ENCODE measurements at regions not wholly inside any gene's neighbourhood (a gene's known extent, or its start where the extent isn't known, plus 50 kb on each side); places are given as distances from the start of the nearest gene placed in this dataset.

GRCh38 chr3:14305324-14305723 is 97.1 kb upstream of the SLC6A6 start:
- H4K20me1 ChIP-seq (ENCODE audit: insufficient read depth, low read length) = no peaks in the 10 kb centered on the region
- H3K9ac ChIP-seq (ENCODE audit: low read depth, low read length) = no peak overlapping the region
- no peak overlapping the region for H2AFZ ChIP-seq (ENCODE audit: low read depth, low read length)
- no peaks in the 10 kb centered on the region for H3K79me2 ChIP-seq (ENCODE audit: insufficient read depth, low read length)
- H3K9me3 ChIP-seq (ENCODE audit: insufficient read depth, low read length, severe bottlenecking) = no peaks in the 10 kb centered on the region
- H3K4me1 ChIP-seq (ENCODE audit: insufficient read depth, low read length) = no peaks in the 10 kb centered on the region
- DNase-seq = no peak
- H3K36me3 ChIP-seq (ENCODE audit: insufficient read depth, low read length) = no peaks in the 10 kb centered on the region
- no peak for ATAC-seq (ENCODE audit: insufficient read depth, low read depth)
- no peak overlapping the region for H3K4me2 ChIP-seq (ENCODE audit: insufficient read depth, low read length)
- H3K4me3 ChIP-seq (ENCODE audit: low read depth in 1 of 2, low read length in 2 of 2) = no peak overlapping the region
- H3K27ac ChIP-seq (ENCODE audit: low read length) = no peak overlapping the region
- H3K27me3 ChIP-seq (ENCODE audit: insufficient read depth, low read length, poor library complexity) = peaks cover 6% of the 10 kb centered on the region
- TF ChIP-seq EZH2 (IDR thresholded peaks at IDR 0.05; ENCODE audit: borderline replicate concordance, low read depth, low read length, severe bottlenecking) (no peak), CTCF (IDR thresholded peaks at IDR 0.05; ENCODE audit: borderline replicate concordance, extremely low read depth, low read length, poor library complexity, severe bottlenecking) (no peak)

GRCh38 chr3:14306142-14306541 is 96.3 kb upstream of the SLC6A6 start:
- H3K9ac ChIP-seq (ENCODE audit: low read depth, low read length) = no peak overlapping the region
- peaks cover 6% of the 10 kb centered on the region for H3K27me3 ChIP-seq (ENCODE audit: insufficient read depth, low read length, poor library complexity)
- no peak overlapping the region for H3K4me2 ChIP-seq (ENCODE audit: insufficient read depth, low read length)
- no peaks in the 10 kb centered on the region for H3K9me3 ChIP-seq (ENCODE audit: insufficient read depth, low read length, severe bottlenecking)
- no peak overlapping the region for H2AFZ ChIP-seq (ENCODE audit: low read depth, low read length)
- H3K4me1 ChIP-seq (ENCODE audit: insufficient read depth, low read length) = no peaks in the 10 kb centered on the region
- H3K4me3 ChIP-seq (ENCODE audit: low read depth in 1 of 2, low read length in 2 of 2) = no peak overlapping the region
- no peaks in the 10 kb centered on the region for H3K36me3 ChIP-seq (ENCODE audit: insufficient read depth, low read length)
- H3K79me2 ChIP-seq (ENCODE audit: insufficient read depth, low read length) = no peaks in the 10 kb centered on the region
- no peak overlapping the region for H3K27ac ChIP-seq (ENCODE audit: low read length)
- TF ChIP-seq CTCF (IDR thresholded peaks at IDR 0.05; ENCODE audit: borderline replicate concordance, extremely low read depth, low read length, poor library complexity, severe bottlenecking) (no peak), EZH2 (IDR thresholded peaks at IDR 0.05; ENCODE audit: borderline replicate concordance, low read depth, low read length, severe bottlenecking) (no peak)
- DNase-seq (no peak), ATAC-seq (ENCODE audit: insufficient read depth, low read depth) (no peak)
- H4K20me1 ChIP-seq (ENCODE audit: insufficient read depth, low read length) = no peaks in the 10 kb centered on the region

GRCh38 chr3:14307656-14308302 is 94.6 kb upstream of the SLC6A6 start:
- H3K27ac ChIP-seq (ENCODE audit: low read length) = no peak overlapping the region
- H3K4me3 ChIP-seq (ENCODE audit: low read depth in 1 of 2, low read length in 2 of 2) = no peak overlapping the region
- DNase-seq = no peak
- H2AFZ ChIP-seq (ENCODE audit: low read depth, low read length) = no peak overlapping the region
- H3K79me2 ChIP-seq (ENCODE audit: insufficient read depth, low read length) = no peaks in the 10 kb centered on the region
- H4K20me1 ChIP-seq (ENCODE audit: insufficient read depth, low read length) = no peaks in the 10 kb centered on the region
- H3K27me3 ChIP-seq (ENCODE audit: insufficient read depth, low read length, poor library complexity) = peaks cover 16% of the 10 kb centered on the region
- no peak for TF ChIP-seq CTCF (IDR thresholded peaks at IDR 0.05; ENCODE audit: borderline replicate concordance, extremely low read depth, low read length, poor library complexity, severe bottlenecking)
- TF ChIP-seq EZH2 (IDR thresholded peaks at IDR 0.05; ENCODE audit: borderline replicate concordance, low read depth, low read length, severe bottlenecking) = no peak
- no peak overlapping the region for H3K9ac ChIP-seq (ENCODE audit: low read depth, low read length)
- H3K4me1 ChIP-seq (ENCODE audit: insufficient read depth, low read length) = no peaks in the 10 kb centered on the region
- no peak overlapping the region for H3K4me2 ChIP-seq (ENCODE audit: insufficient read depth, low read length)
- no peak for ATAC-seq (ENCODE audit: insufficient read depth, low read depth)
- no peaks in the 10 kb centered on the region for H3K9me3 ChIP-seq (ENCODE audit: insufficient read depth, low read length, severe bottlenecking)
- no peaks in the 10 kb centered on the region for H3K36me3 ChIP-seq (ENCODE audit: insufficient read depth, low read length)

All from DND-41 (cell line).